SK-N-SH treated with all-trans-retinoic acid at 6 μM for 48 hours (cell line): ENCODE measurements at regions not wholly inside any gene's neighbourhood (a gene's known extent, or its start where the extent isn't known, plus 50 kb on each side); places are given as distances from the start of the nearest gene placed in this dataset.

ENCODE experiments used
- ATAC-seq: fragments of 200-7000 bp; cut with Tn5 transposase; 3 replicates; pipeline ENCODE4 v1.9.1; 2020; ENCODE audit warnings: mild to moderate bottlenecking, moderate library complexity
- ARNTL ChIP-seq: fragments of 450-650 bp; formaldehyde crosslinking; IDR thresholded peaks from 2 replicates; pipeline ENCODE4 v1.5.0; 2020; ENCODE audit warnings: low read depth, mild to moderate bottlenecking, moderate library complexity, borderline replicate concordance
- BACH2 ChIP-seq: fragments of 250-450 bp; sonication (Bioruptor Pico); IDR thresholded peaks from 2 replicates; pipeline ENCODE4 v1.9.0; 2021; ENCODE audit warnings: mild to moderate bottlenecking, borderline replicate concordance
- CSDC2 ChIP-seq: fragments of 250-450 bp; sonication (Bioruptor Pico); IDR thresholded peaks from 2 replicates; pipeline ENCODE4 v1.5.0; 2020; ENCODE audit warnings: mild to moderate bottlenecking, moderate library complexity
- ESRRG ChIP-seq: fragments of 250-450 bp; sonication (Bioruptor Pico); IDR thresholded peaks from 2 replicates; pipeline ENCODE4 v1.6.1; 2021; ENCODE audit warnings: mild to moderate bottlenecking
- GLIS3 ChIP-seq: fragments of 250-450 bp; sonication (Bioruptor Pico); IDR thresholded peaks from 2 replicates; pipeline ENCODE4 v1.5.0; 2020; ENCODE audit warnings: mild to moderate bottlenecking, moderate library complexity
- ISL1 ChIP-seq: fragments of 250-450 bp; sonication (Bioruptor Pico); IDR thresholded peaks from 2 replicates; pipeline ENCODE4 v2.1.2; 2022; ENCODE audit warnings: mild to moderate bottlenecking, moderate library complexity
- OSR1 ChIP-seq: fragments of 250-450 bp; sonication (Bioruptor Pico); IDR thresholded peaks from 2 replicates; pipeline ENCODE4 v1.8.0; 2022; ENCODE audit warnings: moderate library complexity, mild to moderate bottlenecking, inconsistent platforms
- PPARA ChIP-seq: fragments of 250-450 bp; sonication (Bioruptor Pico); IDR thresholded peaks from 2 replicates; pipeline ENCODE4 v1.5.0; 2020; ENCODE audit warnings: mild to moderate bottlenecking, borderline replicate concordance
- SNAI2 ChIP-seq: fragments of 250-450 bp; sonication (Bioruptor Pico); IDR thresholded peaks from 2 replicates; pipeline ENCODE4 v1.5.0; 2020; ENCODE audit warnings: mild to moderate bottlenecking, moderate library complexity
- TCF4 ChIP-seq: fragments of 250-450 bp; sonication (Bioruptor Pico); IDR thresholded peaks from 2 replicates; pipeline ENCODE4 v1.8.0; 2021; ENCODE audit warnings: mild to moderate bottlenecking, moderate library complexity, borderline replicate concordance
- TOX ChIP-seq: fragments of 250-450 bp; sonication (Bioruptor Pico); IDR thresholded peaks from 2 replicates; pipeline ENCODE4 v1.8.0; 2021; ENCODE audit warnings: mild to moderate bottlenecking, moderate library complexity, borderline replicate concordance
- ZC3H10 ChIP-seq: fragments of 250-450 bp; sonication (Bioruptor Pico); IDR thresholded peaks from 2 replicates; pipeline ENCODE4 v1.5.1; 2021; ENCODE audit warnings: mild to moderate bottlenecking, moderate library complexity
- ZFP3 ChIP-seq: fragments of 250-450 bp; sonication (Bioruptor Pico); IDR thresholded peaks from 2 replicates; pipeline ENCODE4 v1.5.0; 2020; ENCODE audit warnings: mild to moderate bottlenecking, moderate library complexity
- ZFP30 ChIP-seq: fragments of 450-650 bp; formaldehyde crosslinking; IDR thresholded peaks from 2 replicates; pipeline ENCODE4 v1.5.0; 2022; ENCODE audit warnings: mild to moderate bottlenecking, moderate library complexity
- ZNF565 ChIP-seq: fragments of 450-650 bp; formaldehyde crosslinking; conservative IDR thresholded peaks from 2 replicates; pipeline ENCODE4 v1.5.0; 2020; ENCODE audit warnings: low read depth, mild to moderate bottlenecking, moderate library complexity
- ZNF70 ChIP-seq: fragments of 450-650 bp; formaldehyde crosslinking; IDR thresholded peaks from 2 replicates; pipeline ENCODE4 v1.5.0; 2020; ENCODE audit warnings: mild to moderate bottlenecking, moderate library complexity
- ZNF8 ChIP-seq: fragments of 450-650 bp; formaldehyde crosslinking; IDR thresholded peaks from 2 replicates; pipeline ENCODE4 v1.5.0; 2020; ENCODE audit warnings: mild to moderate bottlenecking, moderate library complexity
- TF ChIP-seq, protein P1 (sequence below): fragments of 250-450 bp; sonication (Bioruptor Pico); IDR thresholded peaks from 2 replicates; pipeline ENCODE4 v1.8.0; 2020; ENCODE audit warnings: mild to moderate bottlenecking, moderate library complexity, borderline replicate concordance
- TF ChIP-seq, protein P2 (sequence below): fragments of 250-450 bp; sonication (Bioruptor Pico); IDR thresholded peaks from 2 replicates; pipeline ENCODE4 v1.5.1; 2021; ENCODE audit warnings: mild to moderate bottlenecking, moderate library complexity
- TF ChIP-seq, protein P3 (sequence below): fragments of 250-450 bp; sonication (Bioruptor Pico); IDR thresholded peaks from 2 replicates; pipeline ENCODE4 v1.5.0; 2020; ENCODE audit warnings: mild to moderate bottlenecking, moderate library complexity
- TF ChIP-seq, protein P4 (sequence below): fragments of 250-450 bp; sonication (Bioruptor Pico); IDR thresholded peaks from 2 replicates; pipeline ENCODE4 v1.5.1; 2020; ENCODE audit warnings: low read depth, mild to moderate bottlenecking, moderate library complexity
- TF ChIP-seq, protein P5 (sequence below): fragments of 250-450 bp; sonication (Bioruptor Pico); IDR thresholded peaks from 2 replicates; pipeline ENCODE4 v1.8.0; 2021; ENCODE audit warnings: low read depth, mild to moderate bottlenecking, moderate library complexity, borderline replicate concordance

DNA sequence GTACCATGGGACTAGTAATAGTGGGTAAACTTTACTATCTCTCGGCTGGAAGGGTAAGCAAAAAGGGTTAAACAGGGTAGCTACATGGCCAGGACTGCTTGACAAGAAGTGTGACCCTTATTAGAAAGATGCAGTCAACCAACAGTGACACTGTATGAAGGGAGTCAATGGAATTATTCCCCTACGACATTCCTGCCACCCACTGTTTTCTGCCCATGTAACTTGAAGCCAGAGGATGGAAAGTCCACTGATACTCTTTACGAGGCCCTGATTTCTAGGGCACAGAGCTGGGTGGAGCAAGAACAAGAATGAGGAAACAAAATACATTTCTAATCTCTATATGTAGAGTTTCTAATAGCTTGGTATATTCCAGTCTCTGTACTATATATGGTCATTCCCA, 1102.5 kb downstream of the CDH11 start:
- TF ChIP-seq, protein P1, sequence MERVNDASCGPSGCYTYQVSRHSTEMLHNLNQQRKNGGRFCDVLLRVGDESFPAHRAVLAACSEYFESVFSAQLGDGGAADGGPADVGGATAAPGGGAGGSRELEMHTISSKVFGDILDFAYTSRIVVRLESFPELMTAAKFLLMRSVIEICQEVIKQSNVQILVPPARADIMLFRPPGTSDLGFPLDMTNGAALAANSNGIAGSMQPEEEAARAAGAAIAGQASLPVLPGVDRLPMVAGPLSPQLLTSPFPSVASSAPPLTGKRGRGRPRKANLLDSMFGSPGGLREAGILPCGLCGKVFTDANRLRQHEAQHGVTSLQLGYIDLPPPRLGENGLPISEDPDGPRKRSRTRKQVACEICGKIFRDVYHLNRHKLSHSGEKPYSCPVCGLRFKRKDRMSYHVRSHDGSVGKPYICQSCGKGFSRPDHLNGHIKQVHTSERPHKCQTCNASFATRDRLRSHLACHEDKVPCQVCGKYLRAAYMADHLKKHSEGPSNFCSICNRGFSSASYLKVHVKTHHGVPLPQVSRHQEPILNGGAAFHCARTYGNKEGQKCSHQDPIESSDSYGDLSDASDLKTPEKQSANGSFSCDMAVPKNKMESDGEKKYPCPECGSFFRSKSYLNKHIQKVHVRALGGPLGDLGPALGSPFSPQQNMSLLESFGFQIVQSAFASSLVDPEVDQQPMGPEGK (CRISPR knock-in tag) = no peak
- TF ChIP-seq ZNF565 (CRISPR knock-in tag) (no peak), BACH2 (no peak), ISL1 (CRISPR knock-in tag) (no peak)
- TF ChIP-seq, all 23 proteins: peak for 0
- ATAC-seq = no peak

DNA sequence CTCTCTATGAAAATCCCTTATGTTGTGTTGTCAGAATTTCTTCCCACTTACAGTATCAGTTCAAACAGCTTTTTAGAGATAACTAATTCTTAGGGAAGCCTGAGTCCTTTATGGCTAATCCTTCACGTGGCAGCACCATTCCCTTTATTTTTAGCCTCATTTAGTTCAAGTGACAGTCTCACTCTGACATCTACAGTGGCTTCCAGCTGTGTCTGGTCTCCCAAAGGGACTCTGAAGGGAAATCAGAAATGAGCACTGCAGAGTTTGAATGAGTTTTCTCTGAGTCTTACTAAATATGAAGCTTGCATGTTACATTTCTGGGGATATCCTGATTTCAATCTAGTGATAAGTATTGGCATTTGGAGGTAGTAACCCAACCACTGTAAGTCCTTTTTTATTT, 1104.1 kb downstream of the CDH11 start:
- no peak for TF ChIP-seq BACH2
- TF ChIP-seq ZC3H10 = no peak
- no peak for TF ChIP-seq PPARA (CRISPR knock-in tag)
- no peak for TF ChIP-seq OSR1 (CRISPR knock-in tag)
- TF ChIP-seq ESRRG = no peak
- no peak for TF ChIP-seq ZNF565 (CRISPR knock-in tag)
- no peak for TF ChIP-seq CSDC2 (CRISPR knock-in tag)
- TF ChIP-seq ZNF8 (CRISPR knock-in tag) = no peak
- TF ChIP-seq ZFP3 (CRISPR knock-in tag) = no peak
- TF ChIP-seq, protein P2, sequence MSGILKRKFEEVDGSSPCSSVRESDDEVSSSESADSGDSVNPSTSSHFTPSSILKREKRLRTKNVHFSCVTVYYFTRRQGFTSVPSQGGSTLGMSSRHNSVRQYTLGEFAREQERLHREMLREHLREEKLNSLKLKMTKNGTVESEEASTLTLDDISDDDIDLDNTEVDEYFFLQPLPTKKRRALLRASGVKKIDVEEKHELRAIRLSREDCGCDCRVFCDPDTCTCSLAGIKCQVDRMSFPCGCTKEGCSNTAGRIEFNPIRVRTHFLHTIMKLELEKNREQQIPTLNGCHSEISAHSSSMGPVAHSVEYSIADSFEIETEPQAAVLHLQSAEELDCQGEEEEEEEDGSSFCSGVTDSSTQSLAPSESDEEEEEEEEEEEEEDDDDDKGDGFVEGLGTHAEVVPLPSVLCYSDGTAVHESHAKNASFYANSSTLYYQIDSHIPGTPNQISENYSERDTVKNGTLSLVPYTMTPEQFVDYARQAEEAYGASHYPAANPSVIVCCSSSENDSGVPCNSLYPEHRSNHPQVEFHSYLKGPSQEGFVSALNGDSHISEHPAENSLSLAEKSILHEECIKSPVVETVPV (CRISPR knock-in tag) = no peak
- TF ChIP-seq, protein P3, sequence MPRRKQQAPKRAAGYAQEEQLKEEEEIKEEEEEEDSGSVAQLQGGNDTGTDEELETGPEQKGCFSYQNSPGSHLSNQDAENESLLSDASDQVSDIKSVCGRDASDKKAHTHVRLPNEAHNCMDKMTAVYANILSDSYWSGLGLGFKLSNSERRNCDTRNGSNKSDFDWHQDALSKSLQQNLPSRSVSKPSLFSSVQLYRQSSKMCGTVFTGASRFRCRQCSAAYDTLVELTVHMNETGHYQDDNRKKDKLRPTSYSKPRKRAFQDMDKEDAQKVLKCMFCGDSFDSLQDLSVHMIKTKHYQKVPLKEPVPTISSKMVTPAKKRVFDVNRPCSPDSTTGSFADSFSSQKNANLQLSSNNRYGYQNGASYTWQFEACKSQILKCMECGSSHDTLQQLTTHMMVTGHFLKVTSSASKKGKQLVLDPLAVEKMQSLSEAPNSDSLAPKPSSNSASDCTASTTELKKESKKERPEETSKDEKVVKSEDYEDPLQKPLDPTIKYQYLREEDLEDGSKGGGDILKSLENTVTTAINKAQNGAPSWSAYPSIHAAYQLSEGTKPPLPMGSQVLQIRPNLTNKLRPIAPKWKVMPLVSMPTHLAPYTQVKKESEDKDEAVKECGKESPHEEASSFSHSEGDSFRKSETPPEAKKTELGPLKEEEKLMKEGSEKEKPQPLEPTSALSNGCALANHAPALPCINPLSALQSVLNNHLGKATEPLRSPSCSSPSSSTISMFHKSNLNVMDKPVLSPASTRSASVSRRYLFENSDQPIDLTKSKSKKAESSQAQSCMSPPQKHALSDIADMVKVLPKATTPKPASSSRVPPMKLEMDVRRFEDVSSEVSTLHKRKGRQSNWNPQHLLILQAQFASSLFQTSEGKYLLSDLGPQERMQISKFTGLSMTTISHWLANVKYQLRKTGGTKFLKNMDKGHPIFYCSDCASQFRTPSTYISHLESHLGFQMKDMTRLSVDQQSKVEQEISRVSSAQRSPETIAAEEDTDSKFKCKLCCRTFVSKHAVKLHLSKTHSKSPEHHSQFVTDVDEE (CRISPR knock-in tag) = no peak
- no peak for ATAC-seq

DNA sequence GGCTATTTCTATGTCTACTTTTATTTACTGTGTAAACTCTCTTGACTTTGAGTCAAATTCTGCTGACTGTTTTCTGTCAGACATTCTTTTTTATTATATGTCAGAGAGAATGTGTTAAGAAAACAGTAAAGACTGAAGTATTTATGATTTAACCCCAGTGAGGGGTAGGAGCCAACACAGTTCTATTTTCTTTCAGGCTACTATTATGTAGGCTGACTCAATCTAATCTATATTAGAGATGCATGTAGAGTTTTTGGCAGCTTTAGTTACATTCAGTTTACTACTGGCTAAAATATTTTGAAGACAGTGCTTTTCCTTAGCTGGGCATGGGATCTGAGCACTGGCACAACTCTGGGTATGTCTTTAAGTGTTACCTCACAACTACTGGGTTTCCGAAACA, 1108.0 kb downstream of the CDH11 start:
- ATAC-seq = no peak
- TF ChIP-seq, protein P1 (CRISPR knock-in tag) = no peak
- TF ChIP-seq, protein P3 (CRISPR knock-in tag) = no peak
- TF ChIP-seq, protein P2 (CRISPR knock-in tag) = no peak
- TF ChIP-seq CSDC2 (CRISPR knock-in tag) = no peak
- TF ChIP-seq BACH2 = no peak
- TF ChIP-seq, protein P4, sequence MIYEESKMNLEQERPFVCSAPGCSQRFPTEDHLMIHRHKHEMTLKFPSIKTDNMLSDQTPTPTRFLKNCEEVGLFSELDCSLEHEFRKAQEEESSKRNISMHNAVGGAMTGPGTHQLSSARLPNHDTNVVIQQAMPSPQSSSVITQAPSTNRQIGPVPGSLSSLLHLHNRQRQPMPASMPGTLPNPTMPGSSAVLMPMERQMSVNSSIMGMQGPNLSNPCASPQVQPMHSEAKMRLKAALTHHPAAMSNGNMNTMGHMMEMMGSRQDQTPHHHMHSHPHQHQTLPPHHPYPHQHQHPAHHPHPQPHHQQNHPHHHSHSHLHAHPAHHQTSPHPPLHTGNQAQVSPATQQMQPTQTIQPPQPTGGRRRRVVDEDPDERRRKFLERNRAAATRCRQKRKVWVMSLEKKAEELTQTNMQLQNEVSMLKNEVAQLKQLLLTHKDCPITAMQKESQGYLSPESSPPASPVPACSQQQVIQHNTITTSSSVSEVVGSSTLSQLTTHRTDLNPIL (CRISPR knock-in tag) = no peak
- TF ChIP-seq ZNF565 (CRISPR knock-in tag) = no peak
- no peak for TF ChIP-seq ARNTL (CRISPR knock-in tag)
- TF ChIP-seq, protein P5, sequence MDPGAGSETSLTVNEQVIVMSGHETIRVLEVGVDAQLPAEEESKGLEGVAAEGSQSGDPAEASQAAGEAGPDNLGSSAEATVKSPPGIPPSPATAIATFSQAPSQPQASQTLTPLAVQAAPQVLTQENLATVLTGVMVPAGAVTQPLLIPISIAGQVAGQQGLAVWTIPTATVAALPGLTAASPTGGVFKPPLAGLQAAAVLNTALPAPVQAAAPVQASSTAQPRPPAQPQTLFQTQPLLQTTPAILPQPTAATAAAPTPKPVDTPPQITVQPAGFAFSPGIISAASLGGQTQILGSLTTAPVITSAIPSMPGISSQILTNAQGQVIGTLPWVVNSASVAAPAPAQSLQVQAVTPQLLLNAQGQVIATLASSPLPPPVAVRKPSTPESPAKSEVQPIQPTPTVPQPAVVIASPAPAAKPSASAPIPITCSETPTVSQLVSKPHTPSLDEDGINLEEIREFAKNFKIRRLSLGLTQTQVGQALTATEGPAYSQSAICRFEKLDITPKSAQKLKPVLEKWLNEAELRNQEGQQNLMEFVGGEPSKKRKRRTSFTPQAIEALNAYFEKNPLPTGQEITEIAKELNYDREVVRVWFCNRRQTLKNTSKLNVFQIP (CRISPR knock-in tag) = no peak
- no peak for TF ChIP-seq TCF4 (CRISPR knock-in tag)
- TF ChIP-seq TOX = no peak
- TF ChIP-seq ZFP30 (CRISPR knock-in tag) = no peak
- no peak for TF ChIP-seq SNAI2 (CRISPR knock-in tag)
- TF ChIP-seq ZNF70 (CRISPR knock-in tag) = no peak
- no peak for TF ChIP-seq GLIS3 (CRISPR knock-in tag)
- TF ChIP-seq ISL1 (CRISPR knock-in tag) = no peak
- no peak for TF ChIP-seq ZFP3 (CRISPR knock-in tag)
- no peak for TF ChIP-seq ZNF8 (CRISPR knock-in tag)
- TF ChIP-seq PPARA (CRISPR knock-in tag) = no peak
